Neural progenitor cell (in vitro differentiated cells): ENCODE measurements at regions not wholly inside any gene's neighbourhood (a gene's known extent, or its start where the extent isn't known, plus 50 kb on each side); places are given as distances from the start of the nearest gene placed in this dataset.

Source experiments
- DNase-seq: peaks from one replicate; pipeline ENCODE4 v3.0.0-alpha.2; 2016; ENCODE audit warnings: low spot score
- H2AFZ ChIP-seq: fragments of 200-600 bp; sonication (generic); replicated peaks from 2 replicates; pipeline ENCODE4 v1.6.1; 2016; ENCODE audit warnings: antibody characterized with exemption
- H3F3A ChIP-seq: fragments of 200-600 bp; sonication (generic); 2 replicates; pipeline ENCODE4 v1.6.1; 2016; ENCODE audit warnings: antibody characterized with exemption, low read depth
- H3K27ac ChIP-seq: fragments of 200-600 bp; sonication (generic); 2 replicates; pipeline ENCODE4 v1.5.1; 2016; ENCODE audit warnings: mild to moderate bottlenecking
- H3K27me3 ChIP-seq: fragments of 200-600 bp; sonication (generic); 2 replicates; pipeline ENCODE4 v1.6.1; 2016; ENCODE audit warnings: mild to moderate bottlenecking, moderate library complexity
- H3K36me3 ChIP-seq: fragments of 200-600 bp; sonication (generic); 2 replicates; pipeline ENCODE4 v1.5.1; 2016
- H3K4me1 ChIP-seq: fragments of 200-600 bp; sonication (generic); 2 replicates; pipeline ENCODE4 v1.6.1; 2016; ENCODE audit warnings: mixed run types
- H3K4me2 ChIP-seq: fragments of 200-600 bp; sonication (generic); 2 replicates; pipeline ENCODE4 v1.6.1; 2016
- H3K4me3 ChIP-seq: fragments of 200-600 bp; sonication (generic); 2 replicates; pipeline ENCODE4 v1.5.1; 2016
- H3K79me2 ChIP-seq: fragments of 200-600 bp; sonication (generic); 2 replicates; pipeline ENCODE4 v1.6.1; 2016; ENCODE audit warnings: low read depth
- H3K9ac ChIP-seq: fragments of 200-600 bp; sonication (generic); 2 replicates; pipeline ENCODE4 v1.6.1; 2016
- H3K9me3 ChIP-seq: fragments of 200-600 bp; sonication (generic); 2 replicates; pipeline ENCODE4 v1.5.1; 2016; ENCODE audit warnings: low read depth
- H4K20me1 ChIP-seq: fragments of 200-600 bp; sonication (generic); 2 replicates; pipeline ENCODE4 v1.6.1; 2016; ENCODE audit warnings: low read depth
- H3K27ac Mint-ChIP-seq: 3 replicates; pipeline ENCODE4 v1.8.0; 2021; ENCODE audit warnings: mixed read lengths
- H3K27me3 Mint-ChIP-seq: 2 replicates; pipeline ENCODE4 v1.8.0; 2022; ENCODE audit warnings: low read depth, mild to moderate bottlenecking, inconsistent platforms, moderate library complexity, mixed read lengths; ENCODE audit not compliant: insufficient read depth
- H3K36me3 Mint-ChIP-seq: 3 replicates; pipeline ENCODE4 v1.8.0; 2021; ENCODE audit warnings: mixed read lengths
- H3K4me1 Mint-ChIP-seq: 3 replicates; pipeline ENCODE4 v1.8.0; 2021; ENCODE audit warnings: mixed read lengths
- H3K4me3 Mint-ChIP-seq: 3 replicates; pipeline ENCODE4 v1.8.0; 2021; ENCODE audit warnings: mild to moderate bottlenecking, moderate library complexity, mixed read lengths
- H3K9me3 Mint-ChIP-seq: 3 replicates; pipeline ENCODE4 v1.8.0; 2020; ENCODE audit warnings: mixed read lengths
- EZH2 ChIP-seq: fragments of 200-600 bp; sonication (generic); IDR thresholded peaks from 2 replicates; pipeline ENCODE4 v1.6.1; 2017; ENCODE audit warnings: antibody characterized with exemption, mild to moderate bottlenecking, moderate library complexity
- EZH2phosphoT487 ChIP-seq: fragments of 200-600 bp; sonication (generic); IDR thresholded peaks from 2 replicates; pipeline ENCODE4 v1.6.1; 2017; ENCODE audit warnings: antibody characterized with exemption
- TF ChIP-seq, protein P1 (sequence below): fragments of 200-600 bp; sonication (generic); IDR thresholded peaks from 2 replicates; pipeline ENCODE4 v1.5.1; 2017; ENCODE audit warnings: antibody characterized with exemption, mild to moderate bottlenecking

DNA sequence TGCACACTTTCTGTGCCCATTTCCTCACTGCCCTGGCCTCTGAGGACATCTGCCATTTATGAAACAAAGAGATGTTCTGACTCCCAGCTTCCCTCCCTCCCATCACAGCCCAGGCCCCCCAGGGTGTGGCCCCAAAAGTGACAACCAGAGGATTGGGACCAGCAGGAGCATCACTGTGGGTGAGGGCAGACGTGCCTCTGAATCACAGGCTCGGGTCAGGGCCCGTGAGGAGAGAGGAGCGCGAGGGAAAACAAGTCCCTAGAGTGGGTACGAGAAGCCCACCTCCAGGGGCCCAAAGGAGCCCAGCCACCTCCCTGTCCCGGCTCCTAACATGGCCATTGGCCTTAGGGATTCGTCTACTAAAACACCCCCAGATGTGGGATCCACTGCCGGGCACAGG is 138.0 kb upstream of the FSTL4 start:
- no peak overlapping the region for H3K4me2 ChIP-seq
- no peaks in the 10 kb centered on the region for H3K36me3 ChIP-seq
- H3K4me3 ChIP-seq = no peak overlapping the region
- H3K9me3 ChIP-seq = no peaks in the 10 kb centered on the region
- no peak for DNase-seq
- peaks cover 5% of the 10 kb centered on the region for H3K4me1 ChIP-seq
- no peak for TF ChIP-seq EZH2
- TF ChIP-seq, protein P1, sequence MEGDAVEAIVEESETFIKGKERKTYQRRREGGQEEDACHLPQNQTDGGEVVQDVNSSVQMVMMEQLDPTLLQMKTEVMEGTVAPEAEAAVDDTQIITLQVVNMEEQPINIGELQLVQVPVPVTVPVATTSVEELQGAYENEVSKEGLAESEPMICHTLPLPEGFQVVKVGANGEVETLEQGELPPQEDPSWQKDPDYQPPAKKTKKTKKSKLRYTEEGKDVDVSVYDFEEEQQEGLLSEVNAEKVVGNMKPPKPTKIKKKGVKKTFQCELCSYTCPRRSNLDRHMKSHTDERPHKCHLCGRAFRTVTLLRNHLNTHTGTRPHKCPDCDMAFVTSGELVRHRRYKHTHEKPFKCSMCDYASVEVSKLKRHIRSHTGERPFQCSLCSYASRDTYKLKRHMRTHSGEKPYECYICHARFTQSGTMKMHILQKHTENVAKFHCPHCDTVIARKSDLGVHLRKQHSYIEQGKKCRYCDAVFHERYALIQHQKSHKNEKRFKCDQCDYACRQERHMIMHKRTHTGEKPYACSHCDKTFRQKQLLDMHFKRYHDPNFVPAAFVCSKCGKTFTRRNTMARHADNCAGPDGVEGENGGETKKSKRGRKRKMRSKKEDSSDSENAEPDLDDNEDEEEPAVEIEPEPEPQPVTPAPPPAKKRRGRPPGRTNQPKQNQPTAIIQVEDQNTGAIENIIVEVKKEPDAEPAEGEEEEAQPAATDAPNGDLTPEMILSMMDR = no peak
- TF ChIP-seq EZH2phosphoT487 = no peak
- no peaks in the 10 kb centered on the region for H4K20me1 ChIP-seq
- no peak overlapping the region for H3K9ac ChIP-seq
- H2AFZ ChIP-seq = no peak overlapping the region
- H3K27me3 ChIP-seq = peaks cover 6% of the 10 kb centered on the region
- no peak overlapping the region for H3K27ac Mint-ChIP-seq
- H3K27me3 Mint-ChIP-seq = peaks cover 4% of the 10 kb centered on the region
- no peaks in the 10 kb centered on the region for H3K36me3 Mint-ChIP-seq
- peaks cover 26% of the 10 kb centered on the region for H3K4me1 Mint-ChIP-seq
- H3K9me3 Mint-ChIP-seq = no peaks in the 10 kb centered on the region
- H3K79me2 ChIP-seq = no peaks in the 10 kb centered on the region
- no peak overlapping the region for H3K27ac ChIP-seq
- no peak overlapping the region for H3K4me3 Mint-ChIP-seq
- no peaks in the 10 kb centered on the region for H3F3A ChIP-seq

DNA sequence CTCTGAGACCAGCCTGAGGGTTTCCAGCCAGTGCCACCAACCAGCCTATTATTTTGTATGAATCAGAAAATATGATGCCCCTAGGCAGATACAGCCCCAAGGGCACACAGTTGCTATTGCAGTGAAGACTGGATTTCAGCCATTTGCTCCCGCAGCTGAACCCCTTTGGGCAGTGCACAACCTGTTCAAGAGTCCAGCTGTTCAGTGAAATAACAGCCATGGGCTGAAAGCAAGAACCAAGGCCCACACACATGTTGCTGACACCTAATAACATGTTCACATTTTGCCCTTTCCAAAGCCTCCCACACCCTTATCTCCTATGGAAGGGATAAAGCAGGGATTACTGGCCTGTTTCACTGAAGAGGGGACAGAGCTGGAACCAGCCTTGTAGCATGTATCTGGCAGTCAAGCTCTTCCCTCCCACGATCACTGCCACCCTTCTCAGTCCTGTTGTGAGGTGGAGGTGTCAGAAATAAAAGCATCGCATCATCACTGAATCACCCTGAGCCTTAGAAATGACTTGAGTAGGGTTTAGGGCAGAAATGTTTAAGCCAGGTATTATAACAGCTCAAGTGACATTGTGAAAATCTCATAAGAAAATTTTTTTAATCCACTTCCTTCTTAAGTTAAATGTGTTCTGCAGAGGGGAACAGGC is 137.1 kb upstream of the FSTL4 start:
- H3F3A ChIP-seq = no peaks in the 10 kb centered on the region
- H3K9ac ChIP-seq = no peak overlapping the region
- no peaks in the 10 kb centered on the region for H3K79me2 ChIP-seq
- no peak overlapping the region for H3K4me2 ChIP-seq
- peaks cover 7% of the 10 kb centered on the region for H3K4me1 ChIP-seq
- H3K27ac Mint-ChIP-seq = no peak overlapping the region
- peaks cover 35% of the 10 kb centered on the region for H3K4me1 Mint-ChIP-seq
- no peaks in the 10 kb centered on the region for H3K36me3 ChIP-seq
- H3K9me3 ChIP-seq = no peaks in the 10 kb centered on the region
- H4K20me1 ChIP-seq = no peaks in the 10 kb centered on the region
- no peak for DNase-seq
- no peak overlapping the region for H3K27ac ChIP-seq
- peaks cover 4% of the 10 kb centered on the region for H3K27me3 Mint-ChIP-seq
- H3K4me3 Mint-ChIP-seq = no peak overlapping the region
- TF ChIP-seq, protein P1 = no peak
- no peak for TF ChIP-seq EZH2phosphoT487
- no peaks in the 10 kb centered on the region for H3K9me3 Mint-ChIP-seq
- H3K27me3 ChIP-seq = no peaks in the 10 kb centered on the region
- no peak overlapping the region for H2AFZ ChIP-seq
- no peaks in the 10 kb centered on the region for H3K36me3 Mint-ChIP-seq
- no peak overlapping the region for H3K4me3 ChIP-seq

DNA sequence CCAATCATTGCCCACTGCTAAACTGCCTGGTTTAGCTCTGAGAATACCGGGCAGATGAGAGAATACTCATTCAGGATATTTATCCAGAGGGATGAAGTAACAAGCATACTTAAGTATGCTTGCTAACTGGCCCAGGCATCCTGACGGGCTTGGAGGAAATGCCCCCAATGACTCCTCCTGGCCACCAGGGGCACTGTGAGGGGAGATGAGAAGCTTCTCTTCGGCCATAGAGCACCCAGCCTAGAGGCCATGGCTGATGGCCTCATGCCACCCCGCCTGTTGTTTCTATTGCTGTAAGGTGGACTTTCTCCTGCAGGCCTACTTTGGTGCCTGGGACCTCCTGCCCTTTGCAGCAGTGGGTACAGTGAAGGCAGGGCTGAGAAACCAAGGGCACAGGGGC is 134.5 kb upstream of the FSTL4 start:
- no peaks in the 10 kb centered on the region for H3F3A ChIP-seq
- TF ChIP-seq EZH2phosphoT487 = no peak
- TF ChIP-seq, protein P1 = peak; percentile 40
- Mint-ChIP-seq H3K27me3 (peaks cover 13% of the 10 kb centered on the region), H3K27ac (no peak overlapping the region), H3K4me1 (peaks cover 53% of the 10 kb centered on the region), H3K4me3 (no peak overlapping the region), H3K9me3 (no peaks in the 10 kb centered on the region), H3K36me3 (no peaks in the 10 kb centered on the region)
- no peaks in the 10 kb centered on the region for H3K27me3 ChIP-seq
- H3K4me3 ChIP-seq = no peak overlapping the region
- H3K9me3 ChIP-seq = no peaks in the 10 kb centered on the region
- no peak overlapping the region for H2AFZ ChIP-seq
- peak; percentile 12 for DNase-seq
- H3K9ac ChIP-seq = no peak overlapping the region
- H3K27ac ChIP-seq = no peak overlapping the region
- H3K4me1 ChIP-seq = peaks cover 9% of the 10 kb centered on the region
- no peaks in the 10 kb centered on the region for H3K79me2 ChIP-seq
- H3K36me3 ChIP-seq = no peaks in the 10 kb centered on the region
- no peak overlapping the region for H3K4me2 ChIP-seq
- H4K20me1 ChIP-seq = no peaks in the 10 kb centered on the region
